Neuronal stem cell (in vitro differentiated cells): ENCODE measurements at regions not wholly inside any gene's neighbourhood (a gene's known extent, or its start where the extent isn't known, plus 50 kb on each side); places are given as distances from the start of the nearest gene placed in this dataset.

Experiments
- DNase-seq: peaks from one replicate; pipeline ENCODE4 v3.0.0-alpha.2; 2013; ENCODE audit warnings: low spot score
- H2AFZ ChIP-seq: one replicate; pipeline ENCODE4 v1.6.1; 2013; ENCODE audit warnings: mild to moderate bottlenecking, low read length, inconsistent platforms
- H2AK5ac ChIP-seq: 2 replicates; pipeline ENCODE4 v1.6.1; 2013; ENCODE audit warnings: low read depth, mild to moderate bottlenecking, inconsistent platforms, low read length, moderate library complexity, mixed read lengths
- H2BK120ac ChIP-seq: 2 replicates; pipeline ENCODE4 v1.6.1; 2013; ENCODE audit warnings: low read depth, mild to moderate bottlenecking, inconsistent platforms, low read length, moderate library complexity, mixed read lengths
- H2BK12ac ChIP-seq: one replicate; pipeline ENCODE4 v1.6.1; 2013; ENCODE audit warnings: low read length, inconsistent platforms
- H2BK15ac ChIP-seq: 2 replicates; pipeline ENCODE4 v1.6.1; 2013; ENCODE audit warnings: mild to moderate bottlenecking, low read length, inconsistent platforms, mixed read lengths
- H2BK5ac ChIP-seq: one replicate; pipeline ENCODE4 v1.6.1; 2013; ENCODE audit warnings: inconsistent platforms, mild to moderate bottlenecking, low read length, moderate library complexity
- H3K14ac ChIP-seq: one replicate; pipeline ENCODE4 v1.6.1; 2013; ENCODE audit warnings: low read length, inconsistent platforms
- H3K18ac ChIP-seq: 2 replicates; pipeline ENCODE4 v1.6.1; 2013; ENCODE audit warnings: low read length, inconsistent platforms
- H3K23ac ChIP-seq: 2 replicates; pipeline ENCODE4 v1.6.1; 2013; ENCODE audit warnings: low read depth, mild to moderate bottlenecking, mixed read lengths, low read length, inconsistent platforms; ENCODE audit not compliant: poor library complexity
- H3K27ac ChIP-seq: replicated peaks from 3 replicates; pipeline ENCODE4 v1.5.1; 2013; ENCODE audit warnings: low read length, inconsistent platforms
- H3K27me3 ChIP-seq, 3 experiments: 2 replicates each; pipeline ENCODE4 v1.6.1; 2013; ENCODE audit warnings: low read length in 3 of 3, mild to moderate bottlenecking in 2 of 3, inconsistent platforms in 1 of 3, low read depth in 1 of 3, mixed read lengths in 1 of 3, moderate library complexity in 1 of 3; ENCODE audit not compliant: control insufficient read depth in 3 of 3, insufficient read depth in 3 of 3
- H3K36me3 ChIP-seq, 2 donors: replicated peaks in 1 of 2; 2 replicates each; pipeline ENCODE4 v1.6.1; 2013; ENCODE audit warnings: low read length in 2 of 2; ENCODE audit not compliant: control insufficient read depth in 2 of 2, insufficient read depth in 2 of 2
- H3K4ac ChIP-seq: 2 replicates; pipeline ENCODE4 v1.6.1; 2013; ENCODE audit warnings: inconsistent platforms, mild to moderate bottlenecking, low read length, moderate library complexity
- H3K4me1 ChIP-seq, 2 donors: 1 replicate in 1 of 2; 2 replicates in 1 of 2; pipeline ENCODE4 v1.6.1; 2013; ENCODE audit warnings: low read length in 2 of 2, low read depth in 1 of 2; ENCODE audit not compliant: control insufficient read depth in 2 of 2, insufficient read depth in 1 of 2
- H3K4me2 ChIP-seq: one replicate; pipeline ENCODE4 v1.6.1; 2013; ENCODE audit warnings: mild to moderate bottlenecking, low read length, inconsistent platforms; ENCODE audit not compliant: insufficient read depth, poor library complexity, severe bottlenecking
- H3K4me3 ChIP-seq, 2 donors: 2 replicates each; pipeline ENCODE4 v1.5.1; 2013; ENCODE audit warnings: low read length in 2 of 2, mild to moderate bottlenecking in 2 of 2, inconsistent platforms in 1 of 2, moderate library complexity in 1 of 2
- H3K79me1 ChIP-seq: one replicate; pipeline ENCODE4 v1.6.1; 2013; ENCODE audit warnings: low read depth, mild to moderate bottlenecking, inconsistent platforms, low read length, moderate library complexity
- H3K9ac ChIP-seq: one replicate; pipeline ENCODE4 v1.6.1; 2013; ENCODE audit warnings: mild to moderate bottlenecking, low read depth, low read length, inconsistent platforms; ENCODE audit not compliant: poor library complexity
- H3K9me3 ChIP-seq, 2 donors: replicated peaks in 1 of 2; 2 replicates each; pipeline versions ENCODE3 to v1.6.1; 2013; ENCODE audit warnings: low read length in 2 of 2, mild to moderate bottlenecking in 2 of 2, inconsistent platforms in 1 of 2, low read depth in 1 of 2, mixed read lengths in 1 of 2, moderate library complexity in 1 of 2; ENCODE audit not compliant: control insufficient read depth in 2 of 2, insufficient read depth in 1 of 2
- H4K8ac ChIP-seq: one replicate; pipeline ENCODE4 v1.6.1; 2013; ENCODE audit warnings: low read depth, mild to moderate bottlenecking, inconsistent platforms, low read length, moderate library complexity
- H4K91ac ChIP-seq: one replicate; pipeline ENCODE4 v1.6.1; 2013; ENCODE audit warnings: low read length, low read depth, mild to moderate bottlenecking, inconsistent platforms; ENCODE audit not compliant: poor library complexity
- WGBS, 2 donors: extraction: QIAGEN DNeasy Blood & Tissue Kit; methylation state at CpG; one replicate each; pipeline ENCODE4 v1.1.7; 2013; ENCODE audit warnings: missing lambda C conversion rate in 2 of 2, mixed read lengths in 1 of 2; ENCODE audit not compliant: insufficient read length in 2 of 2, insufficient replicate concordance in 1 of 2; ENCODE audit errors: extremely low coverage in 2 of 2; 5-methylcytosine and 5-hydroxymethylcytosine counted together

DNA sequence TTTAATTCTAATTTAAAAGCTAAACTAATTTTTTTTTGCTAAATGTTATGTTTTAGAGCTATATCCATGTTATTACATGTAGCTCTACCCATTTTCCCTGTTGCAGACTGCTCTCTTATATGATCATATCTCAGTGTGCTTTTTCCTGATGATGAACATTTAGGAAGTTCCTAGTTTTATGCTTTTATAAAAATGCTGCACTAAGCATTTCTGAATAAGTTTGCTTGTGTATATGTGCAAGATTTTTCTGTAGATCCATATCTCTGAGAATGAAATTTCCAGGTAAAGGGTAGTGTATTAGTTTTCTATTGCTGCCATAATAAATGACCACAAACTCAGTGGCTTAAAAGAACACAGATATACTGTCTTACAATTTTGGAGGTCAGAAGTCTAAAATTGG lies 374.4 kb upstream of the E2F7 start:
- Histone ChIP-seq H2AK5ac (no peak overlapping the region), H3K4me3 (no peak overlapping the region), H3K4ac (no peak overlapping the region), H3K18ac (no peak overlapping the region), H2BK120ac (no peak overlapping the region), H2BK5ac (no peak overlapping the region), H4K91ac (no peak overlapping the region), H3K4me2 (no peak overlapping the region), H3K9me3 (no peaks in the 10 kb centered on the region), H3K14ac (no peak overlapping the region), H2AFZ (no peak overlapping the region), H3K9ac (no peak overlapping the region), H3K23ac (no peak overlapping the region), H3K27me3 (no peaks in the 10 kb centered on the region), H3K36me3 (no peaks in the 10 kb centered on the region), H2BK12ac (no peak overlapping the region), H3K27ac (no peak overlapping the region), H3K79me1 (no peaks in the 10 kb centered on the region), H4K8ac (no peak overlapping the region), H2BK15ac (no peak overlapping the region), H3K4me1 (peaks cover 0 to 2% of the 10 kb centered on the region in 2 donors)
- DNase-seq, result no peak

DNA sequence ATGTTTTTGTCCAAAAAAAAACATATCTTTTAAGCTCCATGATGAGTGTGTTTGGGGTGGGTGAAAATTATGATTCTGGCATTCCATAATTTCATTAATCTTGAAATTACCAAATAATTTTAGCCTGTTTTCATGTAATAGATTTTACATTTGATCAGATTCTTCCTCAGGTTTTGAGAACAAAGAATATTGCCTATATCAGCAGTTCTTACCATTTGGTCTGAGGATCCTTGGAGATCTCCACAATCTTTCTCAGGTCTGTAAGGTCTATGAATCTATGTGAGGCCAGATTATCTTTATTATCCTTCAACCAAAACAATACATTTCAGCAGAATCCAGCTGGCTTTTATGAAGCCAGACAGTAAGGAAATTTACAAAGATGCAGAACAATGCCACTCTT lies 373.3 kb upstream of the E2F7 start:
- H3K23ac ChIP-seq, result no peak overlapping the region
- no peak overlapping the region for H3K4me2 ChIP-seq
- H3K36me3 ChIP-seq, result no peaks in the 10 kb centered on the region
- no peak overlapping the region for H3K27ac ChIP-seq
- H3K27me3 ChIP-seq, result no peaks in the 10 kb centered on the region
- H3K9ac ChIP-seq, result no peak overlapping the region
- no peak overlapping the region for H3K4ac ChIP-seq
- no peak overlapping the region for H4K91ac ChIP-seq
- no peaks in the 10 kb centered on the region for H3K79me1 ChIP-seq
- H2BK12ac ChIP-seq, result no peak overlapping the region
- no peak overlapping the region for H2BK15ac ChIP-seq
- H3K18ac ChIP-seq, result no peak overlapping the region
- no peak overlapping the region for H2AK5ac ChIP-seq
- no peak overlapping the region for H3K14ac ChIP-seq
- H3K4me3 ChIP-seq, result no peak overlapping the region
- no peaks in the 10 kb centered on the region for H3K9me3 ChIP-seq
- H3K4me1 ChIP-seq, result peaks cover 0 to 2% of the 10 kb centered on the region in 2 donors
- no peak overlapping the region for H2BK120ac ChIP-seq
- no peak overlapping the region for H2BK5ac ChIP-seq
- no peak for DNase-seq
- H2AFZ ChIP-seq, result no peak overlapping the region
- no peak overlapping the region for H4K8ac ChIP-seq

DNA sequence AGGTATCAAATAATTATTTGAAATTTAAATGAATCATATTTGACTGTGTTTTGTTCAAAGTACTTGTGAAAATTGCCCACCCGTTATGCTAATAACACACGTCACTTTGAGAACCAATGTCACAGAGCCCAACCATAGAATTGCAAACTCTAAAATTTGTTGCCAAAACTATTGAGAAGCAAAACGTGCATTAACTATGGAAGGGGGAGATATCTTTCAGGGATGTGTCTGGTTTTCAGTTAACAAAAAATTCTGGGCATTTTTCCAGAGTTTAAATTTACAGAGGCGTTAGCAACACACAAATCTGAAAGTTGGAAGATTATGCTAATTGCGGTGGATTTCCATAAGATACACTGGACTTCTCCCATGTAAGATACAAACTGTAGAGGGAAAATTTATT lies 371.8 kb upstream of the E2F7 start:
- H3K79me1 ChIP-seq, result no peaks in the 10 kb centered on the region
- no peak overlapping the region for H2BK15ac ChIP-seq
- H3K4me3 ChIP-seq, result no peak overlapping the region

DNA sequence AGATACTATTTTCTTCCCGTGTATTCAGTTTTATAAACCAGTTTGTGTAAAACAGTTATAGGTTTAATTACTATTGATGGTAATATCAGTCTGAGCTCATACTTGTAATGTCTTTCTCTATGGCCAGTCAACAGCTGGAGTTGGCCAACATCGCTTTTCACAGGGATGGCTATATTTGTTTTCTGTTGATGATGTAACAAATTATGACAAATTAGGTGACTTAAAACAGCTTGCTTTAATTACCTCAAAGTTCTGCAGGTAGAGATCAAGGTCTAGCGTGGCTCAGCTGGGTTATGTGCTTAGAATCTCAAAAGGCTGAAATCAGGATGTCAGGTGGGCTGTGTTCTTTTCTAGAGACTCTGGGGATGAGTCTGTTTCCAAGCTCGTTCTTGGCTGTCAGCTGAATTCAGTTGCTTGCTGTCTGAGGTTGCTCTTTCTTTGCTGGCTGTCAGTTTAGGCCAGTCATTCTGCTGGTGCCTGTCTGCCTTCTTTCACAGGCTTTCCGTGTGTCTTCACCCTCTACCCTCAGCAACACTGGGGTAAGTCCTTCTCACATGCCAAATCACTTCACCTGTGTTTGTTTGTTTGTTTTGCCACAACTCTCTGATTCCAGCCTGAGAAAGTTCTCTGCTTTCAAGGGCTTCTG lies 370.2 kb upstream of the E2F7 start:
- Histone ChIP-seq H3K4me3 (no peak overlapping the region), H4K91ac (no peak overlapping the region)
- WGBS, 2 donors, result no CpG with 5 or more reads among the region's 5 CpGs

More for the DNA sequence above, 371.8 kb upstream of the E2F7 start:
- WGBS, 2 donors, result no CpG with 5 or more reads among the region's 5 CpGs
- H4K8ac ChIP-seq, result no peak overlapping the region
- peaks cover 0 to 2% of the 10 kb centered on the region in 2 donors for H3K4me1 ChIP-seq
- no peak overlapping the region for H3K4ac ChIP-seq
- H3K9me3 ChIP-seq, result no peaks in the 10 kb centered on the region
- no peak overlapping the region for H2BK12ac ChIP-seq
- H3K27ac ChIP-seq, result no peak overlapping the region
- H4K91ac ChIP-seq, result no peak overlapping the region
- H3K4me2 ChIP-seq, result no peak overlapping the region
- H2BK5ac ChIP-seq, result no peak overlapping the region
- H3K9ac ChIP-seq, result no peak overlapping the region
- H3K14ac ChIP-seq, result no peak overlapping the region
- no peak for DNase-seq
- H3K18ac ChIP-seq, result no peak overlapping the region
- H2BK120ac ChIP-seq, result no peak overlapping the region
- no peak overlapping the region for H2AFZ ChIP-seq
- no peak overlapping the region for H3K23ac ChIP-seq
- no peak overlapping the region for H2AK5ac ChIP-seq
- no peaks in the 10 kb centered on the region for H3K36me3 ChIP-seq
- H3K27me3 ChIP-seq, result no peaks in the 10 kb centered on the region

More for the DNA sequence above, 370.2 kb upstream of the E2F7 start:
- Histone ChIP-seq H3K27me3 (no peaks in the 10 kb centered on the region), H2AK5ac (no peak overlapping the region), H3K4ac (no peak overlapping the region), H3K4me2 (no peak overlapping the region), H3K23ac (no peak overlapping the region), H2BK15ac (no peak overlapping the region), H2BK5ac (no peak overlapping the region), H3K4me1 (peaks cover 0 to 2% of the 10 kb centered on the region in 2 donors), H4K8ac (no peak overlapping the region), H3K9ac (no peak overlapping the region), H3K79me1 (no peaks in the 10 kb centered on the region), H3K9me3 (no peaks in the 10 kb centered on the region), H2AFZ (no peak overlapping the region), H2BK120ac (no peak overlapping the region), H3K36me3 (no peaks in the 10 kb centered on the region), H3K14ac (no peak overlapping the region), H2BK12ac (no peak overlapping the region), H3K18ac (no peak overlapping the region), H3K27ac (no peak overlapping the region)
- DNase-seq, result no peak
